HFF-Myc (cell line): ENCODE measurements at regions not wholly inside any gene's neighbourhood (a gene's known extent, or its start where the extent isn't known, plus 50 kb on each side); places are given as distances from the start of the nearest gene placed in this dataset.

Experiments
- DNase-seq: peaks from one replicate; pipeline ENCODE4 v3.0.0-alpha.2; 2011; ENCODE audit warnings: low read depth; ENCODE audit errors: extremely low read depth
- H3K4me3 ChIP-seq: replicated peaks from 2 replicates; pipeline ENCODE4 v1.5.1; 2011; ENCODE audit warnings: low read depth, mild to moderate bottlenecking, control low read depth, low read length
- TF ChIP-seq, protein P1 (sequence below): IDR thresholded peaks from 2 replicates; pipeline ENCODE4 v1.5.1; 2012; ENCODE audit warnings: mild to moderate bottlenecking, low read depth, low read length, control low read depth; ENCODE audit errors: missing control alignments

DNA sequence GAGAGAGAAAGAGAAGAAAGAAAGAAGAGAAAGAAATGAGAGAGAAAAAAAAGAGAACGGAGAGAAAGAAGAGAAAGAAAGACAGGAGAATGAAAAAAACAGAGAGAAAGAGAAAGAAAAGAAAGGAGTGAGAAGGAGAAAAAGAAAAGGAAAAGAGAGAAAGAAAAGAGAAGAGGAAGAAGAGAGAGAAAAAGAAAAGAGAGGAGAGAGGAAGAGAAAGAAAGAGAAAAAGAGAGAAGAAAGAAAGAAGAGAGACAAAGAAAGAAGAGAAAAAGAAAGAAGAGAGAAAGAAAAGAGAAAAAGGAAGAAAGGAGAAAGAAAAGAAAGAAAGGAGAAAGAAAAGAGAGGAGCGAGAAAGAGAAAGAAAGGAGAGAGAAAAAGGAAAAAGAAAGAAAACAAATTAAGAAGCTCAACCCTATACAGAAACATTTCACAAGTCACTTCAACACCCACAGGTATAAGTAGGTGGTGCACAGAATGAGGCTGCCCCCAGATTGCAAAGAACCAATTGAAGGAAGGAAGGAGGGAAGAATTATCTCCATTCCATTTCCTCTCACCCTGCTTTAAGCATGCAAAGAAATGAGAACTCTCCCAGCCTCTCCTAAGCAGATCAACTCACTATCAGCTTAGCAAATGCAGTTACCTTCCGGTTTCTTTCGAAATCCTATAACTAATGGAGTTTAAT, 98.8 kb upstream of the CACNA1A start:
- H3K4me3 ChIP-seq: no peak overlapping the region
- TF ChIP-seq, protein P1, sequence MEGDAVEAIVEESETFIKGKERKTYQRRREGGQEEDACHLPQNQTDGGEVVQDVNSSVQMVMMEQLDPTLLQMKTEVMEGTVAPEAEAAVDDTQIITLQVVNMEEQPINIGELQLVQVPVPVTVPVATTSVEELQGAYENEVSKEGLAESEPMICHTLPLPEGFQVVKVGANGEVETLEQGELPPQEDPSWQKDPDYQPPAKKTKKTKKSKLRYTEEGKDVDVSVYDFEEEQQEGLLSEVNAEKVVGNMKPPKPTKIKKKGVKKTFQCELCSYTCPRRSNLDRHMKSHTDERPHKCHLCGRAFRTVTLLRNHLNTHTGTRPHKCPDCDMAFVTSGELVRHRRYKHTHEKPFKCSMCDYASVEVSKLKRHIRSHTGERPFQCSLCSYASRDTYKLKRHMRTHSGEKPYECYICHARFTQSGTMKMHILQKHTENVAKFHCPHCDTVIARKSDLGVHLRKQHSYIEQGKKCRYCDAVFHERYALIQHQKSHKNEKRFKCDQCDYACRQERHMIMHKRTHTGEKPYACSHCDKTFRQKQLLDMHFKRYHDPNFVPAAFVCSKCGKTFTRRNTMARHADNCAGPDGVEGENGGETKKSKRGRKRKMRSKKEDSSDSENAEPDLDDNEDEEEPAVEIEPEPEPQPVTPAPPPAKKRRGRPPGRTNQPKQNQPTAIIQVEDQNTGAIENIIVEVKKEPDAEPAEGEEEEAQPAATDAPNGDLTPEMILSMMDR: no peak
- DNase-seq: no peak

DNA sequence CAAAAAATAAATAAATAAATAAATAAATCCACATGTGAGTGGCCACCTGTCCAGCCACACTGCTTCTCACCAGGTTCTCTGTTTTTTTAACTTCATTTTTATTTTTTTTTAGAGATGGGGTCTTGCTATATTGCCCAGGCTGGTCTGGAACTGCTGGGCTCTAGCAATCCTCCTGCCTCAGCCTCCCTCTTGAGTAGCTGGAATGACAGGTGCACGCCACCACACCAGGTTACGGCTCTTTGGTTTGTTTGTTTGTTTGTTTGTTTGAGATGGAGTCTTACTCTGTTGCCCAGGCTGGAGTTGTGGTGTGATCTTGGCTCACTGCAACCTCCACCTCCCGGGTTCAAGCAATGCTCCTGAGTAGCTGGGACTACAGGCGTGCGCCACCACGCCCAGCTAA, 94.5 kb upstream of the CACNA1A start:
- no peak overlapping the region for H3K4me3 ChIP-seq
- no peak for DNase-seq
- TF ChIP-seq, protein P1: no peak

DNA sequence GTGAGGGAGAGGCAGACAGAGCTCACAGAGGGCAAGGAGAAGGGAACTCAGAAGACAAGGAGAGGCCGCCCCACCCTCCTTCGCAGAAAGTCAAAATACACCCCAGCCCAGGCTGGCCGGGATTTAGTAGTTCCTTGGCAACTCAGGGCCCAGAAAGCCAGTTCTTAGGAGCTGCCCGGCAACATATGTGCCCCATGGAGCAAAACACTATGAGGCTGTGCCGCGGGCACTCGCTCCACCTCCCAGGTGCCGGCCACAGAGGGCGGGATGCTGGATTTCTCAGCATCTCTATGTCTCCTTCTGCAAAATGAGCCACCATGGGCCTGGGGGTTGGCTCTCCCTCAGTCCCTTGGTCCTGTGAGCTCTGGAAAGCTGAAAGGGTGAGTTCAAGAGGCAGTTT, 93.8 kb upstream of the CACNA1A start:
- DNase-seq: no peak
- TF ChIP-seq, protein P1: no peak
- H3K4me3 ChIP-seq: no peak overlapping the region

DNA sequence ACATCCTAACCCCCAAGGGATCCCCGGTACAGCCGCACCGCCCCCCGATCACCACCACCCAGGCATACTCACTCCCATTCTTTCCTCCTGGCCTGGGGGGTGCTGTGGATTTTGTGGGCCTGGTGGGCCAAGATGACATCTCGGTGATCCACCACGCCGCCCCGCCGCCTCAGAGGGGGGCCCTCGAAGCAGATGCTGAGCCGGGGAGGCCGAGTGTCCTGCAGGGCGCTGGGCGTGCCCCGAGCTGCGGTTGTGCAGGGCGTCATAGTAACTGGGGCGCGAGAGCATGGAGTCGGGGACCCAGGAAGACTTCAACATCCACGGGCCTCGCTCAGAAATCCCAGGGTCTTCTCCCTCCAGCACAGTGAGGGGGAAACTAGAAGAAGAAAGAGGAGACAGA, 93.4 kb upstream of the CACNA1A start:
- TF ChIP-seq, protein P1: no peak
- no peak for DNase-seq

GRCh38 chr19:13598098-13598497, 91.8 kb upstream of the CACNA1A start:
- no peak overlapping the region for H3K4me3 ChIP-seq
- DNase-seq: no peak
- TF ChIP-seq, protein P1: no peak

More for the DNA sequence above, 93.4 kb upstream of the CACNA1A start:
- H3K4me3 ChIP-seq: no peak overlapping the region

DNA sequence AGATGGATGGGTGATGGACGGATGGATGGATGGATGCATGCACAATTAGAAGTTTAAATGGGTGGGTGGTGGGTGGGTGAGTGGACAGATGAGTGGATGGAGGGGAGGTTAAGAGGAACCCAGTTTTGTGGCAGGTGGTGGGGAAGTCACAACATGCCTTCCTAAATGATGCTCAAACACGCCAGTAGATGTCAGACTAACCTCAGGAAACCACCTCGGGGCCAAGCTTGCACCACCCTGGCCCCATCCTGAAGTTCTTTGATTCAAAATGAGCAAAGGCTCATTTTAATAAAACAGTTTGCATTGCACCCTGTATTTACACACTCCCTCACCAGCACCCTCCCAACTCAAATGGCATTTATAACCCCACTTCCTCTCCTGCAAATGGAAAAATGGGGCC, 91.4 kb upstream of the CACNA1A start:
- H3K4me3 ChIP-seq: no peak overlapping the region
- peak; percentile 27 for DNase-seq
- TF ChIP-seq, protein P1: peak; percentile 57
